A549 (cell line): ENCODE measurements at regions not wholly inside any gene's neighbourhood (a gene's known extent, or its start where the extent isn't known, plus 50 kb on each side); places are given as distances from the start of the nearest gene placed in this dataset.

Experiments
- CEBPB ChIP-seq, 2 experiments: fragments of >200 bp in 1 of 2; sonication (Bioruptor Twin) in 1 of 2; formaldehyde crosslinking in 1 of 2; IDR thresholded peaks; 2 replicates each; pipeline ENCODE4 v1.6.1; 2012 to 2016
- POLR2A ChIP-seq: IDR thresholded peaks from 2 replicates; pipeline ENCODE4 v1.6.1; 2012; ENCODE audit warnings: mild to moderate bottlenecking, low read length
- ZFP36 ChIP-seq: fragments of 450-650 bp; IDR thresholded peaks from 2 replicates; pipeline ENCODE4 v1.6.1; 2014; ENCODE audit warnings: borderline replicate concordance; ENCODE audit not compliant: partially characterized antibody
- TF ChIP-seq, protein P1 (sequence below): fragments of >200 bp; sonication (Bioruptor Twin); formaldehyde crosslinking; IDR thresholded peaks from 3 replicates; pipeline ENCODE4 v1.5.1; 2016

DNA sequence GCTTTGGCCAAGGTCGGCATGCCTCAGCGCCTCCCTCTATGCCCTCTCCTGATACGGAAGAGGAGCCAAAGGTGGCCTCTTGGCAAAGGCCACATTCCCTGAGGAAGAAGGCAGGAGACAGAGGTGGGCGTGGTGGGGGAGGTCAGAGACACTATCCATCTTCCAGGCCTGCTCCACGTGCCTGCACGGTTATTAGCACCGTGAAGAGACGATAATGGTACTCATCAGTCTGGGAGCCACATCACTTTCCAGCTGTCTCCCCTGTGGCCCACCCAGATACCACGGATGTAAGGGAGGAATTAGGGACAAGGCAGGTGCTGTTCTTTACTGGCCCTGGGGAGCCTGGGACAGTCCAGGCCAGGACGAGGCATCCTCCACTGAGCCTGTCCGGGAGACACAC, 354.3 kb downstream of the MN1 start:
- TF ChIP-seq ZFP36 (no peak), CEBPB (IDR thresholded peaks at IDR 0.05) (no peak), POLR2A (no peak)
- TF ChIP-seq, protein P1, sequence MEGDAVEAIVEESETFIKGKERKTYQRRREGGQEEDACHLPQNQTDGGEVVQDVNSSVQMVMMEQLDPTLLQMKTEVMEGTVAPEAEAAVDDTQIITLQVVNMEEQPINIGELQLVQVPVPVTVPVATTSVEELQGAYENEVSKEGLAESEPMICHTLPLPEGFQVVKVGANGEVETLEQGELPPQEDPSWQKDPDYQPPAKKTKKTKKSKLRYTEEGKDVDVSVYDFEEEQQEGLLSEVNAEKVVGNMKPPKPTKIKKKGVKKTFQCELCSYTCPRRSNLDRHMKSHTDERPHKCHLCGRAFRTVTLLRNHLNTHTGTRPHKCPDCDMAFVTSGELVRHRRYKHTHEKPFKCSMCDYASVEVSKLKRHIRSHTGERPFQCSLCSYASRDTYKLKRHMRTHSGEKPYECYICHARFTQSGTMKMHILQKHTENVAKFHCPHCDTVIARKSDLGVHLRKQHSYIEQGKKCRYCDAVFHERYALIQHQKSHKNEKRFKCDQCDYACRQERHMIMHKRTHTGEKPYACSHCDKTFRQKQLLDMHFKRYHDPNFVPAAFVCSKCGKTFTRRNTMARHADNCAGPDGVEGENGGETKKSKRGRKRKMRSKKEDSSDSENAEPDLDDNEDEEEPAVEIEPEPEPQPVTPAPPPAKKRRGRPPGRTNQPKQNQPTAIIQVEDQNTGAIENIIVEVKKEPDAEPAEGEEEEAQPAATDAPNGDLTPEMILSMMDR = no peak
